Psoas muscle (tissue), 7 donors: ENCODE measurements at regions not wholly inside any gene's neighbourhood (a gene's known extent, or its start where the extent isn't known, plus 50 kb on each side); places are given as distances from the start of the nearest gene placed in this dataset.

Experiments
- ATAC-seq, 4 donors: fragments of 200-7000 bp; cut with Tn5 transposase; one replicate each; pipeline ENCODE4 v1.9.1; 2020; ENCODE audit warnings: moderate library complexity in 3 of 4, mild to moderate bottlenecking in 2 of 4
- DNase-seq, 2 donors: peaks; one replicate each; pipeline ENCODE4 v3.0.0-alpha.2; 2020
- H3K27ac ChIP-seq: fragments of 200-600 bp; one replicate; pipeline ENCODE4 v1.8.0; 2022
- H3K27me3 ChIP-seq, 3 donors: fragments of 200-600 bp in 1 of 3; one replicate each; pipeline versions ENCODE4 v1.6.1 to v1.8.0; 2013 to 2022; ENCODE audit warnings: low read length in 2 of 3, mild to moderate bottlenecking in 2 of 3, moderate library complexity in 1 of 3; ENCODE audit not compliant: insufficient read depth in 3 of 3
- H3K36me3 ChIP-seq, 2 donors: fragments of 200-600 bp in 1 of 2; one replicate each; pipeline versions ENCODE4 v1.6.1 to v1.8.0; 2013 to 2022; ENCODE audit warnings: low read depth in 1 of 2, mild to moderate bottlenecking in 1 of 2, moderate library complexity in 1 of 2; ENCODE audit not compliant: insufficient read depth in 1 of 2
- H3K4me1 ChIP-seq: fragments of 200-600 bp; one replicate; pipeline ENCODE4 v1.8.0; 2022
- H3K4me3 ChIP-seq: fragments of 200-600 bp; one replicate; pipeline ENCODE4 v1.8.0; 2022; ENCODE audit warnings: mild to moderate bottlenecking
- H3K9me3 ChIP-seq: fragments of 200-600 bp; one replicate; pipeline ENCODE4 v1.8.0; 2022
- WGBS, 3 donors: extraction: QIAGEN DNeasy Blood & Tissue Kit; methylation state at CpG; one replicate each; pipeline versions ENCODE4 v1.1.6 to v1.1.7; 2013; 5-methylcytosine and 5-hydroxymethylcytosine counted together
- intact Hi-C, 2 donors: fragments of 100-400 bp; cut with DNase I; formaldehyde crosslinking; loops; one replicate each; pipeline versions ENCODE4 v1.11.0 to v1.14.2; 2022
- TF ChIP-seq, protein P1 (sequence below): fragments of 200-600 bp; IDR thresholded peaks from one replicate; pipeline ENCODE4 v1.8.0; 2022; ENCODE audit warnings: antibody characterized with exemption
- donor health status: healthy with polysubstance abuse.
- donor health status: DM: no; HTN: no; CAD: no; lungs with moderate emphysema.
- donor health status: Bipolar disorder and iron deficiency.
- donor health status: healthy.
- donor health status: DM: yes; HTN: yes; CAD: no.
- donor health status: DM: no; HTN: no; CAD: no.
- donor health status: DM: yes; HTN: yes; CAD: no.

GRCh38 chr19:30930941-30931706 is 418.1 kb downstream of the TSHZ3 start:
- H3K27me3 ChIP-seq = no peaks in the 10 kb centered on the region
- H3K9me3 ChIP-seq = peaks cover 5% of the 10 kb centered on the region
- H3K36me3 ChIP-seq = no peaks in the 10 kb centered on the region
- H3K27ac ChIP-seq = no peak overlapping the region
- intact Hi-C loops = no loop called here
- DNase-seq (no peak), ATAC-seq (no peak)
- no peak overlapping the region for H3K4me3 ChIP-seq
- no peaks in the 10 kb centered on the region for H3K4me1 ChIP-seq
- TF ChIP-seq, protein P1, sequence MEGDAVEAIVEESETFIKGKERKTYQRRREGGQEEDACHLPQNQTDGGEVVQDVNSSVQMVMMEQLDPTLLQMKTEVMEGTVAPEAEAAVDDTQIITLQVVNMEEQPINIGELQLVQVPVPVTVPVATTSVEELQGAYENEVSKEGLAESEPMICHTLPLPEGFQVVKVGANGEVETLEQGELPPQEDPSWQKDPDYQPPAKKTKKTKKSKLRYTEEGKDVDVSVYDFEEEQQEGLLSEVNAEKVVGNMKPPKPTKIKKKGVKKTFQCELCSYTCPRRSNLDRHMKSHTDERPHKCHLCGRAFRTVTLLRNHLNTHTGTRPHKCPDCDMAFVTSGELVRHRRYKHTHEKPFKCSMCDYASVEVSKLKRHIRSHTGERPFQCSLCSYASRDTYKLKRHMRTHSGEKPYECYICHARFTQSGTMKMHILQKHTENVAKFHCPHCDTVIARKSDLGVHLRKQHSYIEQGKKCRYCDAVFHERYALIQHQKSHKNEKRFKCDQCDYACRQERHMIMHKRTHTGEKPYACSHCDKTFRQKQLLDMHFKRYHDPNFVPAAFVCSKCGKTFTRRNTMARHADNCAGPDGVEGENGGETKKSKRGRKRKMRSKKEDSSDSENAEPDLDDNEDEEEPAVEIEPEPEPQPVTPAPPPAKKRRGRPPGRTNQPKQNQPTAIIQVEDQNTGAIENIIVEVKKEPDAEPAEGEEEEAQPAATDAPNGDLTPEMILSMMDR = no peak
- WGBS, 3 donors = 73 to 78% (median 74%) methylated on average over 12 of the region's 12 CpGs

DNA sequence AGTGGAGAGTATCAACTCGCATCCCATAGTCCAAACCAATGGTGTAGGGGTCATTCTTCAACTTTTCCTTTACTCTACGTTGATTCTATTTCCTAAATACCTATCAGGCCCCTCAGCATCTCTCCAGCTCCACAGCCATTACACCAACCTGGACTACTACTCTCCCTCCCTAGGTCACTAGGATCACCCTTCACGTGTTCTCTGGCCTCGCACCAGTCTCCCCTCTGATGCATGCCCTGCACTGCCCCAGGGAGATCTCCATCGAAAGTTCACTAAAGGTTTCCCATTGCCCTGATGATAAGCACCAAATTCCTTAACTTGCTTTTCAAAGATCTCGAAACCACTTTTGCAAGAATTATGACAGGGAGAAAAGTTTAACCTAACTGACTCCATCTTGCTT is 421.5 kb downstream of the TSHZ3 start:
- H3K4me1 ChIP-seq = no peaks in the 10 kb centered on the region
- H3K27me3 ChIP-seq = no peaks in the 10 kb centered on the region
- no peak overlapping the region for H3K4me3 ChIP-seq
- peaks cover 5% of the 10 kb centered on the region for H3K9me3 ChIP-seq
- WGBS, 3 donors = 82 to 94% (median 87%) methylated on average over 6 of the region's 6 CpGs
- TF ChIP-seq, protein P1 = no peak
- ATAC-seq (no peak), DNase-seq (no peak)
- no peak overlapping the region for H3K27ac ChIP-seq
- H3K36me3 ChIP-seq = no peaks in the 10 kb centered on the region
- intact Hi-C loops = no loop called here

- WGBS, 3 donors = 73 to 77% (median 76%) methylated on average over 11 of the region's 11 CpGs
- TF ChIP-seq, protein P1 = no peak
- ATAC-seq (no peak), DNase-seq (no peak)
- Histone ChIP-seq H3K9me3 (peaks cover 5% of the 10 kb centered on the region), H3K27me3 (peaks cover 0 to 3% (median 0%) of the 10 kb centered on the region in 3 donors), H3K27ac (no peak overlapping the region), H3K4me3 (no peak overlapping the region), H3K36me3 (no peaks in the 10 kb centered on the region), H3K4me1 (no peaks in the 10 kb centered on the region)
- intact Hi-C loops = no loop called here
Measured at GRCh38 chr19:30924670-30925069, 424.6 kb downstream of the TSHZ3 start.

DNA sequence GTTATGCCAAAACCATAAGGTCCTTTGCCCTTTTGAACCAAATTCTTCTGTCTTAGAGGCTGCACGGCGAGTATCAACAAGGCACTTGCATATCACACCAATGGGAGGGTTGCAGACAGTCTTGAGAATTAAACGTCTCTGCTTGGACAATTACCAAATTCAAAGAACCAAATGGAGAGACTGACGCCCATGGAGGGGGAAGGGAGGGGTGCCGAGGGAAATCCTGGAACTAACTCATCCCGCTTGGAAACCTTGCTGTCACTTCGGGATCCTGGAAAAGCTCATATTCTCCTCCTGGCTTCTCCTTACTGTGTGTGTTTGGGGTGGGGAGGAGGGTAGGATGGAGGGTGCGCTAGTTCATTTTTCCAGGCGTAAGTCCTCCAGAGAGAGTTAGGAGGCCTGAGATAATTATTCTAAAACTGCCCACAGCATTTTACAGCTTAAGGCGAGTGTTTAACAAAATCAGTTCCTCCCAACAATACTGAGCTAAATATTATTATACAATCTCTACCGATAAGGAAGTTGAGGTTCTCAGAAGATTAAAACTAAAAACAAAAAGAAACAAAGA is 425.1 kb downstream of the TSHZ3 start:
- H3K9me3 ChIP-seq = peaks cover 5% of the 10 kb centered on the region
- no peak for ATAC-seq
- H3K36me3 ChIP-seq = no peaks in the 10 kb centered on the region
- intact Hi-C loops = no loop called here
- H3K4me1 ChIP-seq = no peaks in the 10 kb centered on the region
- TF ChIP-seq, protein P1 = no peak
- H3K27ac ChIP-seq = no peak overlapping the region
- no peak for DNase-seq
- 60 to 69% (median 61%) methylated on average over 11 of the region's 11 CpGs for WGBS, 3 donors
- peaks cover 0 to 3% (median 0%) of the 10 kb centered on the region in 3 donors for H3K27me3 ChIP-seq
- H3K4me3 ChIP-seq = no peak overlapping the region
